ENCODE measurements at regions not wholly inside any gene's neighbourhood (a gene's known extent, or its start where the extent isn't known, plus 50 kb on each side); places are given as distances from the start of the nearest gene placed in this dataset.

GRCh38 chr16:5422047-5422446 is 324.5 kb upstream of the EEF2KMT start:
- Histone ChIP-seq H3K9me3 (ENCODE audit: control insufficient read depth, low read depth, low read length) (peaks cover 2% of the 10 kb centered on the region), H3K9ac (ENCODE audit: control insufficient read depth, extremely low read depth, insufficient read depth, low read length) (no peak overlapping the region)

GRCh38 chr16:5416013-5416412 is 318.4 kb upstream of the EEF2KMT start:
- no peak overlapping the region for H3K9ac ChIP-seq (ENCODE audit: control insufficient read depth, extremely low read depth, insufficient read depth, low read length)
- no peak overlapping the region for H3K4me2 ChIP-seq (ENCODE audit: control insufficient read depth, extremely low read depth, insufficient read depth, low read depth, low read length)
- H3K4me3 ChIP-seq (ENCODE audit: control insufficient read depth in 2 of 3, extremely low read depth in 1 of 3, insufficient read depth in 2 of 3, low read depth in 1 of 3, low read length in 3 of 3): no peak overlapping the region
- H3K27me3 ChIP-seq (ENCODE audit: control insufficient read depth, extremely low read depth, insufficient read depth, low read length): no peaks in the 10 kb centered on the region
- H3K4me1 ChIP-seq (ENCODE audit: control insufficient read depth, extremely low read depth, insufficient read depth, low read length): no peaks in the 10 kb centered on the region
- H4K20me1 ChIP-seq (ENCODE audit: control insufficient read depth, extremely low read depth, insufficient read depth, low read length): no peaks in the 10 kb centered on the region
- no peaks in the 10 kb centered on the region for H3K9me1 ChIP-seq (ENCODE audit: control insufficient read depth, extremely low read depth, insufficient read depth, low read length)
- H3K36me3 ChIP-seq (ENCODE audit: control insufficient read depth in 2 of 2, extremely low read depth in 1 of 2, insufficient read depth in 2 of 2, low read length in 2 of 2): no peaks in the 10 kb centered on the region
- dilution Hi-C loops (cut with MboI; ENCODE audit: extremely low pct_ligation_motif_present, low sequenced_read_pairs): no loop called here
- H3K27ac ChIP-seq (ENCODE audit: control insufficient read depth, insufficient read depth, low read length): no peak overlapping the region
- DNase-seq (ENCODE audit: low read depth, low spot score): no peak
- no peaks in the 10 kb centered on the region for H3K79me2 ChIP-seq (ENCODE audit: control insufficient read depth, insufficient read depth, low read length)
- no peak overlapping the region for H2AFZ ChIP-seq (ENCODE audit: control insufficient read depth, low read length)
- no peak for FAIRE-seq
- no peak for TF ChIP-seq EZH2 (IDR thresholded peaks at IDR 0.05; ENCODE audit: low read length)
- no peak for TF ChIP-seq CTCF (optimal IDR thresholded peaks at IDR 0.05 in 1 of 3, IDR thresholded peaks at IDR 0.05 in 1 of 3, conservative IDR thresholded peaks at IDR 0.05 in 1 of 3; ENCODE audit: extremely low read depth in 1 of 3, insufficient read depth in 2 of 3, low read length in 3 of 3)
- H3K9me3 ChIP-seq (ENCODE audit: control insufficient read depth, low read depth, low read length): peaks cover 4% of the 10 kb centered on the region

More at GRCh38 chr16:5422047-5422446, 324.5 kb upstream of the EEF2KMT start:
- H4K20me1 ChIP-seq (ENCODE audit: control insufficient read depth, extremely low read depth, insufficient read depth, low read length): no peaks in the 10 kb centered on the region
- dilution Hi-C loops (cut with MboI; ENCODE audit: extremely low pct_ligation_motif_present, low sequenced_read_pairs): no loop called here
- H3K79me2 ChIP-seq (ENCODE audit: control insufficient read depth, insufficient read depth, low read length): no peaks in the 10 kb centered on the region
- TF ChIP-seq EZH2 (IDR thresholded peaks at IDR 0.05; ENCODE audit: low read length) (no peak), CTCF (optimal IDR thresholded peaks at IDR 0.05 in 1 of 3, IDR thresholded peaks at IDR 0.05 in 1 of 3, conservative IDR thresholded peaks at IDR 0.05 in 1 of 3; ENCODE audit: extremely low read depth in 1 of 3, insufficient read depth in 2 of 3, low read length in 3 of 3) (no peak)
- FAIRE-seq: no peak
- H3K4me3 ChIP-seq (ENCODE audit: control insufficient read depth in 2 of 3, extremely low read depth in 1 of 3, insufficient read depth in 2 of 3, low read depth in 1 of 3, low read length in 3 of 3): no peak overlapping the region
- no peak for DNase-seq (ENCODE audit: low read depth, low spot score)
- H2AFZ ChIP-seq (ENCODE audit: control insufficient read depth, low read length): no peak overlapping the region
- H3K27me3 ChIP-seq (ENCODE audit: control insufficient read depth, extremely low read depth, insufficient read depth, low read length): no peaks in the 10 kb centered on the region
- H3K9me1 ChIP-seq (ENCODE audit: control insufficient read depth, extremely low read depth, insufficient read depth, low read length): no peaks in the 10 kb centered on the region
- H3K27ac ChIP-seq (ENCODE audit: control insufficient read depth, insufficient read depth, low read length): no peak overlapping the region
- no peaks in the 10 kb centered on the region for H3K4me1 ChIP-seq (ENCODE audit: control insufficient read depth, extremely low read depth, insufficient read depth, low read length)
- no peaks in the 10 kb centered on the region for H3K36me3 ChIP-seq (ENCODE audit: control insufficient read depth in 2 of 2, extremely low read depth in 1 of 2, insufficient read depth in 2 of 2, low read length in 2 of 2)
- H3K4me2 ChIP-seq (ENCODE audit: control insufficient read depth, extremely low read depth, insufficient read depth, low read depth, low read length): no peak overlapping the region

All from keratinocyte (primary cell).